ENCODE measurements at regions not wholly inside any gene's neighbourhood (a gene's known extent, or its start where the extent isn't known, plus 50 kb on each side); places are given as distances from the start of the nearest gene placed in this dataset.

GRCh38 chr11:26109658-26110368 is 222.1 kb upstream of the ANO3 start:
- H3K36me3 ChIP-seq (ENCODE audit: insufficient read depth, insufficient read length, low read length), result no peaks in the 10 kb centered on the region
- H3K9me3 ChIP-seq (ENCODE audit: insufficient read depth, low read length), result 0 out of 2 replicates have a peak, but pooled peaks cover 8% of the 10 kb centered on the region
- no peaks in the 10 kb centered on the region for H3K4me1 ChIP-seq (ENCODE audit: insufficient read depth, insufficient read length)
- no peak for TF ChIP-seq SUZ12 (IDR thresholded peaks at IDR 0.05; ENCODE audit: extremely low read depth, insufficient read depth, insufficient read length)
- no peak for TF ChIP-seq YY1 (IDR thresholded peaks at IDR 0.05; ENCODE audit: insufficient read depth, insufficient read length)
- TF ChIP-seq ZNF274 (IDR thresholded peaks at IDR 0.05; ENCODE audit: low read depth, low read length), result no peak
- no peak overlapping the region for H3K9ac ChIP-seq (ENCODE audit: insufficient read length, low read depth)
- no peak overlapping the region for H3K4me3 ChIP-seq (ENCODE audit: insufficient read length, low read depth)
- no peaks in the 10 kb centered on the region for H3K27me3 ChIP-seq (ENCODE audit: insufficient read depth, insufficient read length)
- no peak for DNase-seq (ENCODE audit: low read depth, low spot score)

DNA sequence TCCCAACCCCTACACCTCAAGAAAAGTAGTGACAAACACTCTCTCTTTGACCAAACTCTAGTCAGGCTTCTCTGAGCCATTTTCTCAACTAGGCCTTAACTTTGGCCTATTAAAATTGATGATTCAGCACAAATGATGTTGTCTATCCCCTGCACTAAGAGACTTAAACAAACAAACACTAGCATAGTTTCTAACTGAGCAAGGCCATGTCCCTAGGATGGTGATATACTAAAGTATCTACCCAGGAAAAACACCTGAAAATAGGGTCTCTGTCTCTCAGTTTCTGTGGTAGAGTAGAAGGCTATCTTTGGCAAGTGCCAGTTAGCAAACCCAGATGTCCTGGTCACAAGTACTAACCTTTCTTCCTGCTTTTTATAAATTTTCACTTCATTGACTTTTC is 219.7 kb upstream of the ANO3 start:
- H3K9ac ChIP-seq (ENCODE audit: insufficient read length, low read depth), result no peak overlapping the region
- H3K36me3 ChIP-seq (ENCODE audit: insufficient read depth, insufficient read length, low read length), result no peaks in the 10 kb centered on the region
- H3K4me3 ChIP-seq (ENCODE audit: insufficient read length, low read depth), result no peak overlapping the region
- DNase-seq (ENCODE audit: low read depth, low spot score), result no peak
- no peaks in the 10 kb centered on the region for H3K4me1 ChIP-seq (ENCODE audit: insufficient read depth, insufficient read length)
- H3K27me3 ChIP-seq (ENCODE audit: insufficient read depth, insufficient read length), result no peaks in the 10 kb centered on the region
- TF ChIP-seq SUZ12 (IDR thresholded peaks at IDR 0.05; ENCODE audit: extremely low read depth, insufficient read depth, insufficient read length) (no peak), ZNF274 (IDR thresholded peaks at IDR 0.05; ENCODE audit: low read depth, low read length) (no peak), YY1 (IDR thresholded peaks at IDR 0.05; ENCODE audit: insufficient read depth, insufficient read length) (no peak)
- H3K9me3 ChIP-seq (ENCODE audit: insufficient read depth, low read length), result 0 out of 2 replicates have a peak, but pooled peaks cover 8% of the 10 kb centered on the region

DNA sequence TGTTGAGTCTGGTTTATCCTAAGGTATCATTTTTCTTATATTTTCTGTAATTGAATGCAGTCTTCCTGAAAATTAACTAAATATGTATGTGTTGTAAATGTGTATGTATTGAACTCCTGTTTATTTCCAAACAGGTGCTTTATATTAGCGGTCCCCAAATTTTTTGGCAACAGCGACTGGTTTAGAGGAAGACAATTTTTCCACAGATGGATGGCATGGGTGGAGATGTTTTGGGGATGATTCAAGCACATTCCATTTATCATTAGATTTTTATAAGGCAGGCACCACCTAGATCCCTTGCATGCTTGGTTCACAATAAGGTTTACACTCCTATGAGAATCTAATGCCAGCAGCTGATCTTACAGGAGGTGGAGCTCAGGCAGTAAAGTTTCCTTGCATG is 210.5 kb upstream of the ANO3 start:
- Histone ChIP-seq H3K9ac (ENCODE audit: insufficient read length, low read depth) (no peak overlapping the region), H3K36me3 (ENCODE audit: insufficient read depth, insufficient read length, low read length) (no peaks in the 10 kb centered on the region), H3K4me1 (ENCODE audit: insufficient read depth, insufficient read length) (no peaks in the 10 kb centered on the region), H3K4me3 (ENCODE audit: insufficient read length, low read depth) (no peak overlapping the region), H3K27me3 (ENCODE audit: insufficient read depth, insufficient read length) (no peaks in the 10 kb centered on the region), H3K9me3 (ENCODE audit: insufficient read depth, low read length) (no peaks in the 10 kb centered on the region)
- DNase-seq (ENCODE audit: low read depth, low spot score), result no peak
- TF ChIP-seq SUZ12 (IDR thresholded peaks at IDR 0.05; ENCODE audit: extremely low read depth, insufficient read depth, insufficient read length) (no peak), ZNF274 (IDR thresholded peaks at IDR 0.05; ENCODE audit: low read depth, low read length) (no peak), YY1 (IDR thresholded peaks at IDR 0.05; ENCODE audit: insufficient read depth, insufficient read length) (no peak)

- TF ChIP-seq SUZ12 (IDR thresholded peaks at IDR 0.05; ENCODE audit: extremely low read depth, insufficient read depth, insufficient read length) (no peak), ZNF274 (IDR thresholded peaks at IDR 0.05; ENCODE audit: low read depth, low read length) (no peak), YY1 (IDR thresholded peaks at IDR 0.05; ENCODE audit: insufficient read depth, insufficient read length) (no peak)
- Histone ChIP-seq H3K4me3 (ENCODE audit: insufficient read length, low read depth) (no peak overlapping the region), H3K9me3 (ENCODE audit: insufficient read depth, low read length) (no peaks in the 10 kb centered on the region), H3K9ac (ENCODE audit: insufficient read length, low read depth) (no peak overlapping the region), H3K4me1 (ENCODE audit: insufficient read depth, insufficient read length) (no peaks in the 10 kb centered on the region), H3K36me3 (ENCODE audit: insufficient read depth, insufficient read length, low read length) (no peaks in the 10 kb centered on the region), H3K27me3 (ENCODE audit: insufficient read depth, insufficient read length) (no peaks in the 10 kb centered on the region)
- DNase-seq (ENCODE audit: low read depth, low spot score), result no peak
These were observed 205.2 kb upstream of the ANO3 start for GRCh38 chr11:26126741-26127140.

DNA sequence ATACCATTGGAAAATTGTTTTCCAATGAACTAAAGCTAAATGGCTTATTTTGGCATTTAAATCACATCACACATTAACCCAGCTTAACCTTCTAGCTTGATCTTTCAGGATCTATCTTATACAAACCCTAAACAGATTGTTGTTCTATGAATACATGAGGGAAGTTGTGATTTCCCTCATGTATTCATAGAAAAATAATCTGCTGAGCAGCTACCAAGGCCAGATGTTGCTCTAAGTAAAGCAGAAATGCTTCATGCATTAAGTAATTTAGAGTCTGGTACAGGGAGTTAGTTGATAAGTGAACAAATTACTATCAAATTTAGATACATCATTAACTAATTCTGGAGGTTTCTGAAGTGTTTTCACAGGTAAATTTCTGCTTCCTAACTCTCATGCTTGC is 204.6 kb upstream of the ANO3 start:
- no peak for DNase-seq (ENCODE audit: low read depth, low spot score)
- Histone ChIP-seq H3K36me3 (ENCODE audit: insufficient read depth, insufficient read length, low read length) (no peaks in the 10 kb centered on the region), H3K27me3 (ENCODE audit: insufficient read depth, insufficient read length) (no peaks in the 10 kb centered on the region), H3K9ac (ENCODE audit: insufficient read length, low read depth) (no peak overlapping the region), H3K4me1 (ENCODE audit: insufficient read depth, insufficient read length) (no peaks in the 10 kb centered on the region), H3K9me3 (ENCODE audit: insufficient read depth, low read length) (no peaks in the 10 kb centered on the region), H3K4me3 (ENCODE audit: insufficient read length, low read depth) (no peak overlapping the region)
- no peak for TF ChIP-seq SUZ12 (IDR thresholded peaks at IDR 0.05; ENCODE audit: extremely low read depth, insufficient read depth, insufficient read length)

GRCh38 chr11:26131406-26131805 is 200.5 kb upstream of the ANO3 start:
- Histone ChIP-seq H3K4me1 (ENCODE audit: insufficient read depth, insufficient read length) (no peaks in the 10 kb centered on the region), H3K9ac (ENCODE audit: insufficient read length, low read depth) (no peak overlapping the region), H3K9me3 (ENCODE audit: insufficient read depth, low read length) (no peaks in the 10 kb centered on the region), H3K27me3 (ENCODE audit: insufficient read depth, insufficient read length) (no peaks in the 10 kb centered on the region), H3K4me3 (ENCODE audit: insufficient read length, low read depth) (no peak overlapping the region), H3K36me3 (ENCODE audit: insufficient read depth, insufficient read length, low read length) (no peaks in the 10 kb centered on the region)
- no peak for TF ChIP-seq SUZ12 (IDR thresholded peaks at IDR 0.05; ENCODE audit: extremely low read depth, insufficient read depth, insufficient read length)
- no peak for TF ChIP-seq YY1 (IDR thresholded peaks at IDR 0.05; ENCODE audit: insufficient read depth, insufficient read length)
- TF ChIP-seq ZNF274 (IDR thresholded peaks at IDR 0.05; ENCODE audit: low read depth, low read length), result no peak
- DNase-seq (ENCODE audit: low read depth, low spot score), result no peak

GRCh38 chr11:26134053-26134452 is 197.9 kb upstream of the ANO3 start:
- TF ChIP-seq YY1 (IDR thresholded peaks at IDR 0.05; ENCODE audit: insufficient read depth, insufficient read length), result no peak
- TF ChIP-seq ZNF274 (IDR thresholded peaks at IDR 0.05; ENCODE audit: low read depth, low read length), result no peak
- TF ChIP-seq SUZ12 (IDR thresholded peaks at IDR 0.05; ENCODE audit: extremely low read depth, insufficient read depth, insufficient read length), result no peak
- Histone ChIP-seq H3K27me3 (ENCODE audit: insufficient read depth, insufficient read length) (no peaks in the 10 kb centered on the region), H3K4me1 (ENCODE audit: insufficient read depth, insufficient read length) (no peaks in the 10 kb centered on the region), H3K9me3 (ENCODE audit: insufficient read depth, low read length) (no peaks in the 10 kb centered on the region), H3K36me3 (ENCODE audit: insufficient read depth, insufficient read length, low read length) (no peaks in the 10 kb centered on the region), H3K9ac (ENCODE audit: insufficient read length, low read depth) (no peak overlapping the region), H3K4me3 (ENCODE audit: insufficient read length, low read depth) (no peak overlapping the region)
- no peak for DNase-seq (ENCODE audit: low read depth, low spot score)

Measured in NT2/D1 (cell line).